ENCODE measurements at regions not wholly inside any gene's neighbourhood (a gene's known extent, or its start where the extent isn't known, plus 50 kb on each side); places are given as distances from the start of the nearest gene placed in this dataset.
"Not testable (repeated sequence)": the region's sequence is repeated elsewhere in the genome, so short reads cannot be mapped to it uniquely, and the experiment has no call there.

DNA sequence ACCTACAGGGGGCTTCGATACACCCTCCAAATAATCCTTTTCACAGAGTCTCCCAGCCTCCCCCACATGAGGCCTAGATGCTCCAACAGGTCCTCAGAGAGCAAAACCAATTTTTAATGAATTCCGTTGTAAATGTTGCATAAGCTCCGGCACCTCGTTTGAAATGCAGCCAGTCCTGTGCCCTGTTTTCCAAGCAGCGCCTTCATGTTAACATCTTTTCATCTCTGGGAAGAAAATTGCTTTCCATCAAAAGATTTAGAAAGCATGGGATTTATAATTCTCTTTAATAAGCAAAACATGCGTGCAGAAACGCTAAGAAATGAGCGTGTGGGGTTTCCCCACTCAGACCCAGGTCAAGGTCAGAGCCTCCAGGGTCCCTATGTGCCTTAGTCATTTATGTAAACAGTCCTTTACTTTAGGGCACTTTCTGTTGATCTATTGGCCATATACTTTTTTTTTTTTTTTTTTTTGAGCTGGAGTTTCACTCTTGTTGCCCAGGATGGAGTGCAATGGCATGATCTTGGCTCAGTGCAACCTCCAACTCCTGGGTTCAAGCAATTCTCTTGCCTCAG lies 177.5 kb upstream of the S1PR3 start:
- peak; percentile 73 for DNase-seq (ENCODE audit: low read depth)

DNA sequence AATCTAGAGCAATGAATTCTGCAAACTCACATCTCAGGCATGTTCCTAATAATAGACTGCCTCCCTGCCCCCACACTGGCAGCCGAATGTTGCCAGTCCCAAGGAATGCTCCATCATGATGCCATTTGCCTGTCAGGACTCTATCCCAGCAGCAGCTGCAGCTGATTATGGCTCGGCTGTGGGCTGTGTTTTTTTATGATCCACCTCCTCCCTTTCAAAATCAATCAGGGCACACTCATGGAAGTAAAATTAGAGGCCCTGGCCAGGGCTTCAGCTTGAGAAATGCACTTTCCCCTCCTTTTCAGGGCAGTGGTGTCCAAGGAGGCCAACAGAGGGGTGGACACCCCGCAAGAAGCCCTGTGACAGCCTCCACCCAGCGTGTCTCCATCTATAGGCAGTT lies 176.7 kb upstream of the S1PR3 start:
- peak; percentile 89 for DNase-seq (ENCODE audit: low read depth)

DNA sequence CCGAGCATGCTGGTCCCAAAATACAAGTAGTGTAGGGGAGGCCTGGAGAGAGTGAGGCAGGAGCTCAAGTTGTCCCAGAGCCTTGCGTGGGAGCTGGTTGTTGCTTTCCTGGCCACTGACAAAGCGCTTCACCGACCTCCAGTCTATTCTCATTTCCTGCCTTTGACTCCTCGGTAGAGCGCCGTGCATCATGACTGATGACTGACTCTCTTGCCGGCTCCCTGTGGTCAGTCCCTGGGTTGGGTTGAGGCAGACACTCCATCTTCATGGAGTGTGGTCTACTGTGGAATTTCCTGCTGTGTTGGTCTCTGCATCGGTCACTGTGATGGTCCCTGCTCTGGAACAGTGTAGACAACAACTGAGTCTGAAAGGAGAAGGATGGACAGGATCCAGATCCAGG lies 175.1 kb upstream of the S1PR3 start:
- peak; percentile 86 for DNase-seq (ENCODE audit: low read depth)

DNA sequence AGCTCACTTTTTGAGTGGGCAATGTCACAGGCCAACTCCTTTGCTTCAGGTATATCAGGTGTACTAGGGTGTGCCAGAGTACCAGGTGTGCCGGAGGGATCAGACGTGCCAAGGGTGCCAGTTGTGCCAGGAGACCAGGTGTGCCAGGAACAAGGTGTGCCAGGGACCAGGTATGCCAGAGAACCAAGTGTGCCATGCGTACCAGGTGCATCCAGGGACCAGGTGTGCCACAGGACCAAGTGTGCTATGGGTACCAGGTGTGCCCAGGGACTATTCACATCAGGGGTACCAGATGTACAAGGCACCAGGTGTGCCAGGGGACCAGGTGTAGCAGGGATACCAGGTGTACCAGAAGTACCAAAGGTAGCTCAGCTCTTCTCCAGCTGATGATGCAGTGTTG lies 174.7 kb upstream of the S1PR3 start:
- DNase-seq (ENCODE audit: low read depth), result no peak

DNA sequence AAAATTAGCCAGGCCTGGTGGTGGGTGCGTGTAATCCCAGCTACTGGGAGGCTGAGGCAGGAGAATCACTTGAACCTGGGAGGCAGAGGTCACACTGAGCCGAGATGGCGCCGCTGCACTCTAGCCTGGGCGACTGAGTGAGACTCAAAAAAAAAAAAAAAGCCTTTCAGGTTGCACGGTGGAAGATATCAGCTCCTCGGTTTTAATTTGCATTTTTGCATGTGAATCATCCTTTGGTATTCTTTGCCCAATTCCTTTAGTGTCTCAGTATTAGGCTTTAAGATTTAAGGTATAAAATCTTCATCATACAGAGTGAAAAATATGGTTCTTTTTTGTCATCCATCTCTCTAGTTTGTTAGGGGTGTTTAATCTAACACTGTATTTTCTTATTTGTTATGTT lies 173.6 kb upstream of the S1PR3 start:
- DNase-seq (ENCODE audit: low read depth), result no peak

DNA sequence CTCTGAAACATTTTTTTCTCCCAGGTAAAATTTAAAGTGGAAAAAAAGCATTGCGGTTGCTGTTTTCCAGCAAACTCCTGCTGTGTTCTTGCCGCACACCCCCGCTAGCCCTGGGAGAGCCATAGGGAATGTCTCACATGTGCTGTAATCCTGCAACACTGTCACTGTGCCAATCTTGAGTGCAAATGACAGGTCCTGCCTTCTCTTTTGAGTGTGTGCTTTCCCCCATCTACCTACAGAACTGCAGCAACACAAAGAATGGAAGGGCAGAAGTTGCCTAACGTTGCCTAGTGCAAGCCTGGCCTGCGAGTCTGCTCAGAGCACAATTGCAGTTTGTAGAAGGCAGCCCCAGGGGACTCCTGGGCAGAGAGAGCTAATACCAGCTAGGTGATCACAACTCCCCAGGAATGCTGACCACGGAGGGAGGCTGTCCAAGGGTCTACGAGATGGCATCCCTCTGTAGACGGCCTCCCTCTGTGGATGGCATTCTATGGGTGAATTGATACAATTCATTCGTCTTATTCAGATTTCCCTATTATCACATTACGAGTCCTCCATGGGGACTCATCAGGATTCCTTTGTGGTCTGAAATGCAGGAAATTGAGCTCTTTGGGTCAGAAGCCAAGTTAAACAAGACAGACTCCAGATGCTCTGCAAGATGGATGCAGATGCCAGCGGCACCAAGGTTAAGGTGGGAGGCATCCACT lies 172.6 kb upstream of the S1PR3 start:
- DNase-seq (ENCODE audit: low read depth), result peak; percentile 86

DNA sequence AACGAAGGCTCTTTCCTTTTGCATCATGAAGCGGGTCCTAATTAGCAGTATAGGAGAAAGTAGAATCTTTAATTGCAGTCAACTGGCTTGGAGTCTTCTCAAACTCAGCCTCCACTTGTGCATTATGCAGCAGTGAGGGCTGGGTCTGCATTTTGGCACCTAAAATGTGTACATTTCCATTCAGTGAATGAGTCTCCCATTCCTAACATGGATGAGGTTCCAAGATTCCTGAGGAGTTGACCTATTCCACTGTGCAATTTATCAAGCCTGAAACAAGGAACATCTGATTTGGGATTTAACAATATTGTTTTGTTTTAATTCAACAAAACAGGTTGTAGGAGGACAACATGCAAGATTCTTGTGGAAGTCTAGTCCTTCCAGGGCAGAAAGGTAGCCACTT lies 171.8 kb upstream of the S1PR3 start:
- DNase-seq (ENCODE audit: low read depth), result no peak

DNA sequence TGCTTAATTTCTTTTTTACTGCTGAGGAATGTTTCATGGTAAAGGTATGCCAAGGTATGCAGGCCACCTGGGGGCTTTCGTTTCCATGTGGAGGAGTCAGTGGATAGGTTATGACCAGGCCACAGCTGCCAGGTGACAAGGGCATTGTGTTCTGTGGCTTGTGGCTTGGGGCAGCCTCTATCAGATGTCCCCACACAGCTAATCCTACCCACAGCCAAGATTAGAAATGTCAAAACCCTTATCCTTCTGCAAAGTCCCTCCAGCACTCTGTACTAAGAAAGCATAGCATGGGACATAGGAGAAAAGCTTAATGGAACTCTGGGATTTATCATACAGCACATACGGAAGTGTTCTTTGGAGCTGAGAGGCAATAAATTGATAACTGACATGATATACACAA lies 171.2 kb upstream of the S1PR3 start:
- peak; percentile 28 for DNase-seq (ENCODE audit: low read depth)

DNA sequence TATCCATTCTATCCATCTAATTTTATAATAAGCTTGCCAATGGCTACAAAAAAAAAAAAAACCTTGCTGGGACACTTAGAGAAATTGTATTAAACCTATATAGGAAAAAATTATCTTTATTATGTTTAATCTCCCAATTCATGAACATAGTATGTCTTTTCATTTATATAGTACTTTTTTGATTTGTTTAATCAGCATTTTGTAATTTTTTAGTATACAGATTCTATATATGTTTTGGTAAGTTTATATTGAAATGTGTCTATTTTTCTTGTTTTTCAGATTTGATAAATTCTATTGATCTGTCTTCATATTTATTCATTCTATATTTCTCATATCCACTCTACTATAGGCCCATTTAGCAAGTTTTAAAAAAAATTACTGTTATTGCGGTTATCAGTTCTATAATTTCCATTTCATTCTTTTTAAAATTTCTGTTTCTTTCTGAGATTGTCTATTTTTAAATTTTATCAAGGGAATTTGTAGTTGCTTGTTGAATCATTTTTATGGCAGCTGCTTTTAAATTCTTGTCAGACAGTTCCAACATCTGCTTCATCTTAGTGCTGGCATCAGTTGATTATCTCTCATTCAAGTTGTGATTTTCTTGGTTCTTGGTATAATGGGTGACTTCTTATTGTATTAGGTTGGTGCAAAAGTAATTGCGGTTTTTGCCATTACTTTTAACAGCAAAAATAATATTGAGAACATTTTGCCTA lies 170.1 kb upstream of the S1PR3 start:
- no peak for DNase-seq (ENCODE audit: low read depth)

DNA sequence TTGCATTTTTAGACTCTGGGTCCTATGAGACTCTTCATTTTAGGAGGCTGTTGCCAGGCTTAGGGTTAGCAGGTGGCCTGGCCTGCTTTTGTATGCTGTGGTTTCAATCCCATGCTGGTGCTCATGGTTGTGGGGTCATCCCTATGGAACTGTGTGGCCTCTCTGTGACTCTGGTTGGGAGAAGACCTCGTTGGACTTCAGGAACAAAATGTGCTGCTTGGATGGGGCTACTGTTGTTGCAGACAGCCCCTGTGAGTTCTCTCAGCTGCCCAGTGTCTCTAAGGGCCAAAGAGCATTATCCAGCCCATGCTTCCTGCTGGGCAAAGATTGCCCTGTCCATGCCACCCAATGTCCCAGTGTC lies 169.5 kb upstream of the S1PR3 start:
- no peak for DNase-seq (ENCODE audit: low read depth)

DNA sequence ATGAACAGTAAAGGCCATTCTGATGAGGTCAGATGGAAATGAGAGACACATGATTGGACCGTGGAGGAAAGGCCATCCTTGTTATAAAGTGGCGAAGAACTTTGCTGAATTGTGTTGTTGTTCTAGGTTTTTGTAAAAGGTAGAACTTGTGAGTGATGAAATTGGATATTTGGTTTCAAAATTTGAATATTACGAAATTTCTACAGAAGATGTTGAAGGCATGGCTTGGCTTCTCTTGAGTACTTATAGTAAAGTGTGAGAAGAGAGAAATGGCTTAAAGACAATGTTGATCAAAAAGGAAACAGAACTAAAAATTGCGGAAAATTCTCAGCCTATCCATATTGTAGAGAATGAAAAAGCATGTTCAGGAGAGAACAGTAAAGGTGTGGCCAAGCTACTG lies 166.6 kb upstream of the S1PR3 start:
- no peak for DNase-seq (ENCODE audit: low read depth)

DNA sequence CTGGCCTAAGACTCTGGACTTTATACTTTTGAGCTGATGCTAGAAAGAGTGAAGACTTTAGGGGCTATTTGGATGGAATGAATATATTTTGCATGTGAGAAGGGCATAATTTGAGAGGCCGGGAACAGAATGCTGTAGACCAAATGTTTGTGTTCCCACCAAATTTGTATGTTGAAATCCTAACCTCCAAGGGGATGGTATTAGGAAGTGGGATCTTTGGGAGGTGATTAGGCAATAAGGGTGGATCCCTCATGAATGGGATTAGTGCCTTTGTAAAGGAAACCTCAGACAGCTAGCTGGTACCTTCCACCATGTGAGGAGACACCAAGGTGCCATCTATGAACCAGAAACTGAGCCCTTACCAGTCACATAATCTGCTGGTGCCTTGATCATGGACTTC lies 165.1 kb upstream of the S1PR3 start:
- DNase-seq (ENCODE audit: low read depth), result no peak

DNA sequence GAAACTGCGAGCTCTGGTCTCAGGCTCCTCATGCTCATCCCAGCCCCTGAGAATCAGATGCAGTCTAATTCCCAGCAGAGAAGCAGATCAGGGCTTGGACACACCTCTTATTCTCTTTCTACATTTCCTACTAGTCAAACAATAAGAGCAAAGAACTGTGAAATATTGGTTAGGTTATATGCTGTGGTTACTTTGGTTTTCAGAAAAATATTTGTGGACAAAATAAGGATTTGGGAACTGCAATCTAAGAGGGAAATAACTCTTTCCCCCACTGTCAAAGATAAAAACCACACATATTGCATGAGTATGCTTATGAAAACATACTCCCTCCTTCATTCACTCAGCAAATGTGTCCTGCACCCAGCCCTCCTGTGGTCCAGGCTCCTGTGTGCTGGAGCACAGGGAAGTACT lies 164.5 kb upstream of the S1PR3 start:
- DNase-seq (ENCODE audit: low read depth), result peak; percentile 76

DNA sequence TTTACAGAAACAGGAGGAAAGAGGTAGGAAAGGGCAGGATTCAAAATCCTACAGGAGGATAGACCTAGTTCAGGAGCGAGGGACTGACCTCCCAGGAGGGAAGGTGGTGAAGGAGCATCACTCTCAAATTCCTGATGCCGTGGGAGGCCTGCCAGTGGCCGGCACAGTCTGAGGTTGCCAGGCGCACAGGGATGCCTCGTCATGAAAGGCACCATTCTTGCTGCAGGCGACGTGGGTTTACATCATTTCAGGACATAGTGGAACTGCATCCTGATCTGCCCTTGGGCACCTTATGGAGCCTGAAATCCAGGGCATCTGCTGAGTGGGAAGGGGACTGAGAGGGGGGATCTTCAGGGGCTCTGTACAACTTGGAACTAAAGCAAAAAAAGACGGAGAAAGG lies 163.2 kb upstream of the S1PR3 start:
- DNase-seq (ENCODE audit: low read depth), result peak; percentile 54

DNA sequence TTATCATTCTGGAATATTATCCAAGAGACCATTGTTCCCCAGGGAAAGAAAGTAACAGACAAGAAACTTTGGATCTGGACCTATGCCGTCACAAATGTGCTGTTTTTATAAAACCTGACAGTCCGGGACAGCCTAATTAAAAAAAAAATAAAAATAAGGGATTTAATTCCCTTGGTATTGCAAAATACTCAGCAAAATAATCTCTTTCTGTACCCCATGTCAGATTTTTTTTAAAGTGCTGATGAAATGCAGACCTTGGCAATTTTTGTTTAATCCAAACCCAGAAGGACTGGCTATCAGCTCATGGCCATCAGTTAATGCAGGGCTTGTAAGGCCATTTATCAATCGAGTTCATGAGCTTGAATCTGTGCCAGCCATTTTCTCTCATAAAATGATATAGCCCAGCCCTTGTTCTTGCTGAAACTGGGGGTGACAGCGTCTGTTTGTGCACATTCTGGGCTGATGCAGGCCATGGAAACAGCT lies 162.7 kb upstream of the S1PR3 start:
- DNase-seq (ENCODE audit: low read depth), result no peak

DNA sequence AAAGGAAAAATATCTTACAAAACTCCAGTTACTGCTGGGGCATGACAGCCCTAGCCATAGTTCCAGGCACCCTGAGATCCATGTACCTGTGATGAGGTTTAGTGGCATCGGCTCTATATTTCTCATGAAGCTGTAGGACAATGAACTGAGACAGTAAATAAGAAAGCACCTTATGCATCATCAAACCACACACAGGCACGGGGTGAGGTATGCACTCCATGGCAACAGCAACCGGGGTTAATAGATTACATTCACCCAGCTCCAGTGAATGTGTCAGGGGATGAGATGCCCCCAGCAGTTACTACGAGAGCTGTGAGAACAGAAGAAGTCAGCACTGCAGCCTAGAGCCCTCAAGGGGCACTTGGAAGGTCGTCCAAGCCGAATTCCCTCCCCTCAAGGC lies 162.0 kb upstream of the S1PR3 start:
- DNase-seq (ENCODE audit: low read depth), result peak; percentile 39

DNA sequence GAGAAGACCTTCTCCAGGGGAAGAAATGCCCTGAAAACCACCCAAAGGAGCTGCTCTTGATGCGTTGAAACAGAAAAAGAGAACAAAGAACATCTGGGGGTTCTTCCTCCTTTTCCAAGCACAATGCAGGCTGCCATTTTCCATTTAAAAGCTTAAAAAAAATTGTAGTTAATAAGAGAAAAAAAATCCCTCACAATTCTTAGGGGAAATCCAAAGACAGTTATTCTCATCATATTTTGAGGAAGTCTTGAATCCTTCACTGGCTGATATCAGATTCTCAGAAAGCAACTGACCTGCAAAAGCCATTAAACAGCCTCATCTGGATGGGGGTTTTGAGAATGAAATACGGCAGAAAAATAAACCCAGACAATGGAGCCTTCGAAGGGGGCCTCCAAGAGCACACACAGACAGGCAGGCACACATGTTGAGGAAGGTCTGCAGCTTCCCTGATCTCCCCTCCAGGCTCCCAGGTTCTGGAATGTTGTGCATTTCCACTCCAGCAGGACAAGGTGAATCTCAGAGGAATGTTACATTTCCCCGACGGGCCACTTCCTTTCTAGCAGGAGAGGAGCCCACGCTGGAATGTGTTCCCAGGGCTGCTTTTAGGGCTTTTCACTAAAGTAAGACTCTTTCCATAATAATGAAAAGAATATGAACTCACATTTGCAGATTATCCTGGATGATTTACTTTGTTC lies 159.4 kb upstream of the S1PR3 start:
- no peak for DNase-seq (ENCODE audit: low read depth)

DNA sequence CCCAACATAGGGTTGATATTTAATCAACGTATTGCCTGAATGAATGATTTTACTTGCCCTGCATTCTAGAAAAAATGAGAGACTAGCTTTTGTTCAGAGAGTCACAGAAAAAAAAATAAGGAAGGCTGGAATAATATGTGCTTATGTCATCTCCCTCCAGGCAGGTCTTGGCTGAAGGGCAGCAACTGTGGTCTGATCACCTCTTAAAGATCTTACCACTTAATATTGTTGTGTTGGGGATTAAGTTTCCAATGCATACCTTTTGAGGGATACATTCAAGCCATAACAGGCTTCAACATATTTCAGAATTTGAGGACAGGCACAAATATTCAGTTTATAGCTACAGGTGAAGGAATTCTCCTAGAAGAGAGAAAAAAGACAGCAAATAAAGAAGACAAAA lies 157.3 kb upstream of the S1PR3 start:
- peak; percentile 32 for DNase-seq (ENCODE audit: low read depth)

DNA sequence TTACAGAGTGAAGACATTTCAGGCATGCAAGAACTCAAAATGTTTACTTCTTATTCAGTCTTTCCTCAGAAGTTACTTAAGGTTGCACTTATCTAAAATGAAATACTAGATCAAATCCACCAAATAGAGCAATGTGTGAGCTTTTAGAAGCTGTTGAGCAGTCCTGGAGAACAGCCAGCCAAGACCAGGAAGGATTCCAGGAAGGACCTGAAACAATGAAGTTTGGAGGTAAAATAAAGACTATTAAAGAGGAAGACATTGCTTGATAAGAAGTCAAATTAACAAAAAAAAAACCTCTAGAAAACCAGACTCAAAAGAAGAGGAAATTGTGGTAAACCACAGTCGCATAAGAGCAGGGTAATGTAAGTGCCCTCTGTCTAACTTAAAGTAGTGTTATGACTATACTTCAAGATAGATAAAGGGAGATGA lies 156.2 kb upstream of the S1PR3 start:
- DNase-seq (ENCODE audit: low read depth), result peak; percentile 82

DNA sequence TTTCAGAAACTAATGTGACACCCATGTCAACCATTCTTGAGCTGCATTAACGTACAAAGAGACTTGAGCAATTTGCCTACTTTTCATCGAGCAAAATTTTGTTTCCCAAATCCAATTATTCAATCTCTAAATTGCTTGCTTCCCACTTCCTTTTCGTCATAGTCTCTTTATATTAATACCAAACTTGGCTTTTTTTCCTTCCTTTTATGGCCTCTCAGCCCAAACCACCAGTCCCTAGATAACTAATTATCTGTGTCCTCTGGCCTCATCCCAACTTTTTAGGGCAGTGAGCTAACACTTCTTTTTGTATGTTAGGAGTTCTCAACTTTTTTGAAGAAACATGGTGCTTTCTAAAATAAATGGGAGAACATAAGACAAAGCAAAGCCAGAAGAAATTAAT lies 155.5 kb upstream of the S1PR3 start:
- DNase-seq (ENCODE audit: low read depth), result peak; percentile 55

DNA sequence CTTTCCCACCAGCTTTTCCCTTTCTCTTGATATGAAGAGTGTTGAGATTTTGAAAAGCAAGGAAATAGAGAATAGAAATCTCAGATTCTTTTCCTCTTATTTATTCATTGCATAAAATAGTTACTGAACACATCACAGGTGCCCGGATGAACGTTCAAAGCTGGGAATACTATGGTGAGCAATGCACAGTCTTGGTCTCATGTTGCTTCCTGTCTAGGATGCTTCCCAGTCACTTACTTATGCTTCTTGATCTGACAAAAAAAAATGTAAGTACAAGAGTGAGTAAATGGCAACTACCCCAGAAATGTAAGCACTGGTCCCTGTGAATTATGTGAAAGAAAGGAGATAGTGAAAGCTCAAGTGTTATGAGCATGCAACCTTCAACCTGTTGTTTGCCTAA lies 153.5 kb upstream of the S1PR3 start:
- DNase-seq (ENCODE audit: low read depth), result peak; percentile 8

DNA sequence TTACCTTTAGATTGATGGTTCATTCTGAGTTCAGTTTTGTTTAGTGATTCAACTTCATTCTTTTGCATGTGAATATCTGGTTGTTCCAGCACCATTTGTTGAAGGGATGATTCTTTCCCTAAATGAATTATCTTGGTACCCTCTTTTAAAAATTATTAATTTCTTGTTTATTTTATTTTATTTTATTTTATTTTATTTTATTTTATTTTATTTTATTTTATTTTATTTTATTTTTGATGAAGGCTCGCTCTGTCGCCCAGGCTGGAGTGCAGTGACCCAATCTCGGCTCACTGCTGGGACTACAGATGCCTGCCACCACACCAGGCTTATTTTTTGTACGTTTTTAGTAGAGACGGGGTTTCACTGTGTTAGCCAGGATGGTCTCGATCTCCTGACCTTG lies 141.4 kb upstream of the S1PR3 start:
- not testable (repeated sequence) for DNase-seq (ENCODE audit: low read depth)

DNA sequence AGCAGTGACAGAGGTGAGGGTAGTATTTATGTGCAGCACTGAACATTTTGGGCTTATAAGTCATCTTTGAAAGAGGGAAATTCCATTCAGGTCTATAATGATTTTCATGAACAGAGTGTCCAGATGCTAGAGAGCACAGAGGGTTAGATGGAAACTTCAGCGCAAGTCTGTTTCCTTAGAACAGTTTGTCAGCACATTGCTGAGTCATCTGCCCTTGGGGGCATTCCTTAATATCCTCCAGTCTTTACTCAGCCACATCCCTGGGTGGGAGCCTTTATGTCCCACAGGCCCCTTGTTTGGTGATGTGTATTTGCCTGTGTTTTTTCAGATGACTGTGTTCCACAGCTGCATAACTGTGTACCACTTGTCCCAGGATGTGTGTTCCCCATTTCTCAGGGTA lies 138.5 kb upstream of the S1PR3 start:
- peak; percentile 99 for DNase-seq (ENCODE audit: low read depth)
